GM10266 (cell line): ENCODE measurements at regions not wholly inside any gene's neighbourhood (a gene's known extent, or its start where the extent isn't known, plus 50 kb on each side); places are given as distances from the start of the nearest gene placed in this dataset.
"Not testable (repeated sequence)": the region's sequence is repeated elsewhere in the genome, so short reads cannot be mapped to it uniquely, and the experiment has no call there.

Source experiments
- DNase-seq: peaks from one replicate; pipeline ENCODE4 v3.0.0; 2012; ENCODE audit errors: extremely low spot score
- CTCF ChIP-seq: IDR thresholded peaks from 2 replicates; pipeline ENCODE4 v1.5.1; 2012; ENCODE audit warnings: mild to moderate bottlenecking, low read depth; ENCODE audit not compliant: control insufficient read depth, insufficient read depth; ENCODE audit errors: missing control alignments

DNA sequence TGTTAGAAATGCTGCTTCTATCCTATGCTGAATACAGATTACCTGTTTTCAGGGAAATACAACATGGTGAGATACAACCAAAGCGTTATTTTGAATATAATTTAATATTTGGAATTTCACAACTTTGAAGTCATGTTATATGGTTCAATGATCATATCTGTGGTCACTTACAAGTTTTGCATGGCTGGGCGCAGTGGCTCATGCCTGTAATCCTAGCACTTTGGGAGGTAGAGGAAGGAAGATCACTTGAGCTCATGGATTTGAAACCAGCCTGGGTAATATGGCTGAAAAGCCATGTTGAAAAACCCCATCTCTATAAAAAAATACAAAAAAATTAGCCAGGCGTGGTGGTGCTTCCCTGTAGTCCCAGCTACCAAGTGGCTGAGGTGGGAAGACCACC lies 57.9 kb downstream of the DOP1B start:
- no peak for TF ChIP-seq CTCF
- no peak for DNase-seq

DNA sequence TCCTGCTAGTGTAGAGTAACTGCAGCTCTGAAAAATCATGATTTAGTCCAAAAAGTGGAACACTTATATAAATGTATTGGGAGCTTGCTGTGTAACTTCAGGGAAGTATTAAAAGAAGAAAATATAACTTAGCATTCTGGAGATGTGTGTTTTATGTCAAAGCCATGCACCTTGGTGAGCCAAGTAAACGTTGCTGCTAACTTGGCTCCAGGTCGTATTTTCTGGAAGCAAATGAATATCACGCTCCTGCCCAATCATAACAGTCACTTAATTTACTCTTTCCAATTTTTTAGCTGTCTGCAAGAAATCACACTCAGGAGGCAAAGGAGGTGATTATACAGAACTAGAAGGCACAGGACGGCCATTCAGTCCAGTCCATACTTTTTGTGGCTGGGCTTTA lies 61.1 kb downstream of the DOP1B start:
- no peak for DNase-seq
- no peak for TF ChIP-seq CTCF

GRCh38 chr21:36218691-36219090 lies 62.1 kb downstream of the DOP1B start:
- DNase-seq = no peak
- TF ChIP-seq CTCF = no peak

- no peak for DNase-seq
- TF ChIP-seq CTCF = no peak
These were observed 66.8 kb downstream of the DOP1B start for GRCh38 chr21:36223451-36223850.

- TF ChIP-seq CTCF = no peak
- DNase-seq = no peak
These were observed 72.6 kb downstream of the DOP1B start for GRCh38 chr21:36229181-36229580.

DNA sequence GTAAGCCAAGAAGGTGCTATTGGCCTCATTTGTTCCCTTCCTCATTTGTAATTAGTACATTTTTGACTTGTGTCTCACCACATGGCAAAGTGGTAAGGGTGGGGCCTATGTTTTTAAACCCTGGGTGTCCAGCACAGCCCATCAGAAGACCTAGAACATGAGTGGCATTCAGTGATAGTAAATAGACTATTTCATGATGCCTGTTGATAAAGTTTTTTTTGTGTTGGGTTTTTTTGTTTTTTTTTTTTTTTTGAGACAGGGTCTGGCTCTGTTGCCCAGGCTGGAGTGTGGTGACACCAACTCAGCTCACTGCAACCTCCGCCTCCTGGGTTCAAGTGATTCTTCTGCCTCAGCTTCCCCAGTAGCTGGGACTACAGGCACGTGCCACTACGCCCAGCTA lies 74.8 kb downstream of the DOP1B start:
- DNase-seq = not testable (repeated sequence)

DNA sequence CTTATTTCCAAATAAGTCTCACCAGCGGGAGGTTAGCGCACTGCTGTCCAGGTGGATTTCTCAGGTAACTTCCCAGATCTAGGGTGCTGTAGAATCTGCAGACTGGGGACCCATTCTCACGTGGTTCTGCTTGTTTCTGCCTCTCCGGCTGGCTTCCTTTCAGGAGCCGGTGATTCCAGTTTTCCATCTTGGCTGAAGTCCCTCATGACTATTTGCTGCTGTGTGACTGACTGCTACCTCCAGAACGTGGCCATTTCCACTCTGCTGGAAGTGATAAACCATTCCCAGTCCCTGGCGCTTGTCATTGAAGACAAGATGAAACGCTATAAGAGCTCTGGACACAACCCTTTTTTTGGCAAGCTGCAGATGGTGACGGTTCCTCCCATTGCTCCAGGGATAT lies 76.0 kb downstream of the DOP1B start:
- DNase-seq = no peak
- TF ChIP-seq CTCF = no peak

GRCh38 chr21:36235058-36235582 lies 78.5 kb downstream of the DOP1B start:
- no peak for TF ChIP-seq CTCF
- no peak for DNase-seq
